GM19468 (cell line): ENCODE measurements at regions not wholly inside any gene's neighbourhood (a gene's known extent, or its start where the extent isn't known, plus 50 kb on each side); places are given as distances from the start of the nearest gene placed in this dataset.
"Not testable (repeated sequence)": the region's sequence is repeated elsewhere in the genome, so short reads cannot be mapped to it uniquely, and the experiment has no call there.

Experiments used
- ATAC-seq: cut with Tn5 transposase; IDR thresholded peaks from one replicate; pipeline ENCODE4 v1.9.1; 2021; ENCODE audit warnings: mild to moderate bottlenecking, moderate library complexity, moderate number of reproducible peaks; ENCODE audit not compliant: unreplicated experiment; ENCODE audit errors: extremely low read depth

- ATAC-seq = no peak
Observed at GRCh38 chr11:109480251-109480650, 58.3 kb downstream of the C11orf87 start.

GRCh38 chr11:109486129-109486528 is 64.1 kb downstream of the C11orf87 start:
- ATAC-seq = no peak

- ATAC-seq = no peak
Observed at GRCh38 chr11:109490953-109491635, 69.1 kb downstream of the C11orf87 start.

GRCh38 chr11:109506115-109506514 is 84.1 kb downstream of the C11orf87 start:
- ATAC-seq = no peak

- no peak for ATAC-seq
Observed at GRCh38 chr11:109507331-109507730, 85.3 kb downstream of the C11orf87 start.

- no peak for ATAC-seq
Observed at GRCh38 chr11:109507836-109508561, 86.0 kb downstream of the C11orf87 start.

- no peak for ATAC-seq
Observed at GRCh38 chr11:109508943-109509342, 87.0 kb downstream of the C11orf87 start.

GRCh38 chr11:109510316-109510715 is 88.3 kb downstream of the C11orf87 start:
- no peak for ATAC-seq

GRCh38 chr11:109511598-109511997 is 89.6 kb downstream of the C11orf87 start:
- no peak for ATAC-seq

GRCh38 chr11:109512249-109512648 is 90.3 kb downstream of the C11orf87 start:
- no peak for ATAC-seq

GRCh38 chr11:109512680-109513079 is 90.7 kb downstream of the C11orf87 start:
- ATAC-seq = no peak

GRCh38 chr11:109514313-109515018 is 92.5 kb downstream of the C11orf87 start:
- no peak for ATAC-seq

GRCh38 chr11:109519253-109519652 is 97.3 kb downstream of the C11orf87 start:
- no peak for ATAC-seq

- no peak for ATAC-seq
Observed at GRCh38 chr11:109521571-109522086, 99.6 kb downstream of the C11orf87 start.

- ATAC-seq = no peak
Observed at GRCh38 chr11:109522116-109522755, 100.2 kb downstream of the C11orf87 start.

- ATAC-seq = not testable (repeated sequence)
Observed at GRCh38 chr11:109525636-109526035, 103.6 kb downstream of the C11orf87 start.

- no peak for ATAC-seq
Observed at GRCh38 chr11:109526061-109526460, 104.1 kb downstream of the C11orf87 start.

GRCh38 chr11:109526931-109527330 is 104.9 kb downstream of the C11orf87 start:
- ATAC-seq = no peak

GRCh38 chr11:109527496-109527895 is 105.5 kb downstream of the C11orf87 start:
- no peak for ATAC-seq

GRCh38 chr11:109547356-109548027 is 125.5 kb downstream of the C11orf87 start:
- no peak for ATAC-seq
